ENCODE measurements at regions not wholly inside any gene's neighbourhood (a gene's known extent, or its start where the extent isn't known, plus 50 kb on each side); places are given as distances from the start of the nearest gene placed in this dataset.
"Not testable (repeated sequence)": the region's sequence is repeated elsewhere in the genome, so short reads cannot be mapped to it uniquely, and the experiment has no call there.

DNA sequence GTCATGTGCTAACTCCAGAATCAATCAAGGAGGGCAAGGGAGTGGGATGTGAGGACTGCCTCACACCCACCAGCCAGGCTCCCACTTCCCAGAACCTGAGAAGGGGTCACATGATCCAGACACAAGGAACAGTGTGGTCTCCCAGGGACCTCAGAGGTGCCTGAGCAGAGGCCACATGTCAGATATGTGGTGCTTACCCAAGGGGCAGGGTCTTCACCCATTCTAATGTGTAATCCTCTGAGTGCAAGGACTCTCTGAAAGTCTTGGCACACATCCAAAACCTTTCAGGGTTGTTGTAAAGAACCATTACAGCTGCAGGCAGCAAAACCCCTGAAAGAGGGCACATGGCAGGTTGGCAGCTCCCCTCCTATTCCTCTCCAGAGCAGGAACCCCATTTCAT, 656.6 kb downstream of the UQCRFS1 start:
- Histone ChIP-seq H3K4me3 (ENCODE audit: low read depth in 1 of 5, low read length in 5 of 5) (no peak overlapping the region), H3K9me3 (ENCODE audit: control insufficient read depth in 5 of 5, low read length in 5 of 5) (no peaks in the 10 kb centered on the region), H3K9ac (ENCODE audit: low read length in 5 of 5) (no peak overlapping the region), H3K27me3 (ENCODE audit: control insufficient read depth in 5 of 5, insufficient read depth in 4 of 5, low read length in 5 of 5) (peaks cover 0 to 4% (median 0%) of the 10 kb centered on the region in 5 donors), H3K36me3 (ENCODE audit: control insufficient read depth in 5 of 5, insufficient read depth in 5 of 5, low read length in 5 of 5) (no peaks in the 10 kb centered on the region), H3K4me1 (ENCODE audit: control insufficient read depth in 5 of 5, insufficient read depth in 5 of 5, low read length in 5 of 5) (no peaks in the 10 kb centered on the region), H3K27ac (ENCODE audit: low read depth, low read length) (no peak overlapping the region)

DNA sequence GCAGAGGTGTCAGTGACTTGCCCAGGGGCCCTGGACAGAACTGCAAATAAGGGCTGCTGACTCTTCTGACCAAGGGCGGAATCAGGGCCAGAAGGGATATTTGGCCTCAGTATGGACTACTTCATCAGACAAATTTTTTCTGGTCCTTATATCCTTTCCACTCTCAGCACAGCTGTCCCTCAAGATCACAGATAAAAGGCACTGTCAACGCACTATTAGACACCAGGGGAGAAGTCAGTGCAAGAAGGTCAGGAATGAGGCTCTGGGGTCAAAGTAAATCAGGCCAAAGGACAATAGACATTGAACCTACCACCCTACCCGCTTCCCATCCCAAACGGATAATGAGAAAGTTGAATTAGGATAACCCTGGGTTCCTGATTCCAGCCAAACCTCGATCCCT, 657.6 kb downstream of the UQCRFS1 start:
- H3K36me3 ChIP-seq (ENCODE audit: control insufficient read depth in 5 of 5, insufficient read depth in 5 of 5, low read length in 5 of 5), result no peaks in the 10 kb centered on the region
- H3K9ac ChIP-seq (ENCODE audit: low read length in 5 of 5), result no peak overlapping the region
- no peaks in the 10 kb centered on the region for H3K4me1 ChIP-seq (ENCODE audit: control insufficient read depth in 5 of 5, insufficient read depth in 5 of 5, low read length in 5 of 5)
- H3K27ac ChIP-seq (ENCODE audit: low read depth, low read length), result no peak overlapping the region
- peaks cover 0 to 4% (median 0%) of the 10 kb centered on the region in 5 donors for H3K27me3 ChIP-seq (ENCODE audit: control insufficient read depth in 5 of 5, insufficient read depth in 4 of 5, low read length in 5 of 5)
- no peak overlapping the region for H3K4me3 ChIP-seq (ENCODE audit: low read depth in 1 of 5, low read length in 5 of 5)
- H3K9me3 ChIP-seq (ENCODE audit: control insufficient read depth in 5 of 5, low read length in 5 of 5), result no peaks in the 10 kb centered on the region

DNA sequence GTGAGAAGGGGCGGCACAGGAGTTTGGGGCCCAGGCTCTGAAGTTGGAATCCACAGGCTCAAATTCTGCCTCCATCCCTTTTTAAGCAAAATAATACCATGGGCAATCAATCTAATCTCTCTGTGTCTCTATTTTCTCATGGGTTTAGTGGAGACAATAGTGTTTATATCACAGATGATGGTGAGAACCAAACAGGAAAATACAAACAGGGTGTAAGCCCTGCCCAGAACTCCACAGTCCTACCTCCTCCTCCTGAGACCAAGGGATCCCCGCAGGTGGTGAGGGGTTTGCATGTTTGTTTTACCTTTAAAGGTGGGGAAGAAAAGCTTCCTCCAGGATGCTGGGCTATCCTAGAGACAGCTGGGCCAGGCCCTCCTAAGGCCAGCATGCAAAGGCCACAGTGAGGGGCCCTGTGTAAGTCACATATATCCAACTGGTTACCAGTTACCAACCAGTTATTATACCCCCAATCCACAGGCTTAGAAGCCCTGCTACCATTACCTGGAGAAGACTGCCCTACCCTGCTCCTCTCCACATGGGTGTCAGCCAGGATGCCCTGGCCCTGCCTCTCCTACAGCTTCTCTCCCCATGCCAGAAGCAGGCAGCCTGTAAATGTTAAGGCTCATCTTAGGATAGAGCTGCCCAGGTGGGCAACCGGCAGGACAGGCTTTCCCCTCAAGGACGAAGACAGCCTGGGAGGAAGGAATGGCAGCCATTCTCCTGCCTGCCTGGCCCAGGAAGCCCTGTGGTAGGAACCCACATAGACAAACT, 658.4 kb downstream of the UQCRFS1 start:
- H3K9ac ChIP-seq (ENCODE audit: low read length in 5 of 5), result no peak overlapping the region
- H3K4me3 ChIP-seq (ENCODE audit: low read depth in 1 of 5, low read length in 5 of 5), result no peak overlapping the region
- no peaks in the 10 kb centered on the region for H3K9me3 ChIP-seq (ENCODE audit: control insufficient read depth in 5 of 5, low read length in 5 of 5)
- no peak overlapping the region for H3K27ac ChIP-seq (ENCODE audit: low read depth, low read length)
- H3K36me3 ChIP-seq (ENCODE audit: control insufficient read depth in 5 of 5, insufficient read depth in 5 of 5, low read length in 5 of 5), result no peaks in the 10 kb centered on the region
- H3K4me1 ChIP-seq (ENCODE audit: control insufficient read depth in 5 of 5, insufficient read depth in 5 of 5, low read length in 5 of 5), result no peaks in the 10 kb centered on the region
- H3K27me3 ChIP-seq (ENCODE audit: control insufficient read depth in 5 of 5, insufficient read depth in 4 of 5, low read length in 5 of 5), result peaks cover 0 to 4% (median 0%) of the 10 kb centered on the region in 5 donors

DNA sequence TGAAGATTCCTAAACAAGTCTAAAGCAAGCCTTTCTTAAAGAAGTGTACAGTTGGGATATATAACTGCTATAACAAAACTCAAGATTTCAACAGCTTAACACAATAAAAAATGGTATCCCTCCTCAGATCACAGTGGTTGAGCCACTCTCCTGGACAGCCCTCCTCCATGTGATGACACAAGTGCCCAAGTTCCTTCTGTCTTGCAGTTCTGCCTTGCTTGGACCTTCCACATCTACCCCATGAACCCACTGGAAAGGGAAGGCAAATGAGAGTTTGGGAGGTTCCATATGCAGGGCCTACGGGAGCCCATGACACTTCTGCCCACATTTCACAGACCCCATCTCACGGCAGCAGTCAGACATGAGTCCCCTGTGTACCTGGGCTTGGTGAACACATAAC, 659.2 kb downstream of the UQCRFS1 start:
- no peak overlapping the region for H3K9ac ChIP-seq (ENCODE audit: low read length in 5 of 5)
- H3K27ac ChIP-seq (ENCODE audit: low read depth, low read length), result no peak overlapping the region
- H3K36me3 ChIP-seq (ENCODE audit: control insufficient read depth in 5 of 5, insufficient read depth in 5 of 5, low read length in 5 of 5), result no peaks in the 10 kb centered on the region
- no peaks in the 10 kb centered on the region for H3K4me1 ChIP-seq (ENCODE audit: control insufficient read depth in 5 of 5, insufficient read depth in 5 of 5, low read length in 5 of 5)
- no peaks in the 10 kb centered on the region for H3K9me3 ChIP-seq (ENCODE audit: control insufficient read depth in 5 of 5, low read length in 5 of 5)
- no peak overlapping the region for H3K4me3 ChIP-seq (ENCODE audit: low read depth in 1 of 5, low read length in 5 of 5)
- peaks cover 0 to 4% (median 0%) of the 10 kb centered on the region in 5 donors for H3K27me3 ChIP-seq (ENCODE audit: control insufficient read depth in 5 of 5, insufficient read depth in 4 of 5, low read length in 5 of 5)

DNA sequence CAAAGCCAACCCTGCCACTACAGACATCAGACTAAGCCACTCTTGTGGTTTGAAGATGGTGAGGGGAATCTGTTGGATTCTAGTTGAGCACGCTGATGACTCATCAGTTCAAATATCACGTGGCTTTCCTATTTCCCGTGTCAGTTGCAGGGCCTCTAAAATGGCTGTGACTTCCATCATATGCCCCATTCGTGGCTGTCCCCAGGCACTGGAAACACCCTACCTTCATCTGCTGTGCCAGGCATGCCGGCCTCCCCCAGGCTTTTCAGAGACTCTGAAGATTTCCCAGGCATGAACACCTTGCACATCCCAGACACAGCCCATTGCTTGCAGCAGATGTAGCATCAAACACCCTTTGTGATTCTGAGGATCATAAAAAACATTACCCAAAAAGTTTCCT, 659.9 kb downstream of the UQCRFS1 start:
- Histone ChIP-seq H3K36me3 (ENCODE audit: control insufficient read depth in 5 of 5, insufficient read depth in 5 of 5, low read length in 5 of 5) (no peaks in the 10 kb centered on the region), H3K4me3 (ENCODE audit: low read depth in 1 of 5, low read length in 5 of 5) (no peak overlapping the region), H3K27me3 (ENCODE audit: control insufficient read depth in 5 of 5, insufficient read depth in 4 of 5, low read length in 5 of 5) (peaks cover 0 to 4% (median 0%) of the 10 kb centered on the region in 5 donors), H3K4me1 (ENCODE audit: control insufficient read depth in 5 of 5, insufficient read depth in 5 of 5, low read length in 5 of 5) (no peaks in the 10 kb centered on the region), H3K27ac (ENCODE audit: low read depth, low read length) (no peak overlapping the region), H3K9me3 (ENCODE audit: control insufficient read depth in 5 of 5, low read length in 5 of 5) (no peaks in the 10 kb centered on the region), H3K9ac (ENCODE audit: low read length in 5 of 5) (no peak overlapping the region)

DNA sequence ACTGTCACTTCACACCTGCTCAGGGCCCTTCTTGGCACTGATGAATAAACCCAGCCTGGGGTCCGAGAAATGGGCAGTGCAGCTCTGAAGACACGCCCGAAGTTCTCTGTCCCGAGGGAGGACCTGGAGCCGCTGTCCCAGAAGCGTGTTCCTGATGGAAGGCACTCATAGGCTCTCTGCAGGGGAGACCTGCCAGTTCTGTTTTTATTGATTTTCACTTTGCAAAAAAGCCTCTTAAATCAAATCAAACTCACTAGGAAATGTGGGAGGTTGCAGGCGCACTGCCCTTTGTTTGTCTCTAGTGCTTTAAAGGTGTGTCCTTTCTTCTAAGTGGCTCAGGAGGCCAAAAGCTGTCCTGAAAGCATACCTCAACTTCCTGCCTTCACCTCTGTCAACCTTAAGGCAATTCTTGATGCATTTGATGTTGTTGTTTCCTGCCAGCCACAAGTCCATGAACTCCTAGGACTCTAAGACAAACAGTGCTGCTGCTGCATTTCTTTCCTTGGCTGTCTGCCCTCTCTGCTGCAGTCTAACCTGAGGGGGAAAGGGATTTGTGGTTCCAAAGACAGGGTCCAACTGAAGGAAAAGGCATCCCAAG, 663.2 kb downstream of the UQCRFS1 start:
- no peaks in the 10 kb centered on the region for H3K9me3 ChIP-seq (ENCODE audit: control insufficient read depth in 5 of 5, low read length in 5 of 5)
- no peak overlapping the region for H3K4me3 ChIP-seq (ENCODE audit: low read depth in 1 of 5, low read length in 5 of 5)
- H3K4me1 ChIP-seq (ENCODE audit: control insufficient read depth in 5 of 5, insufficient read depth in 5 of 5, low read length in 5 of 5), result no peaks in the 10 kb centered on the region
- peaks cover 0 to 2% (median 0%) of the 10 kb centered on the region in 5 donors for H3K27me3 ChIP-seq (ENCODE audit: control insufficient read depth in 5 of 5, insufficient read depth in 4 of 5, low read length in 5 of 5)
- no peak overlapping the region for H3K27ac ChIP-seq (ENCODE audit: low read depth, low read length)
- H3K9ac ChIP-seq (ENCODE audit: low read length in 5 of 5), result no peak overlapping the region
- no peaks in the 10 kb centered on the region for H3K36me3 ChIP-seq (ENCODE audit: control insufficient read depth in 5 of 5, insufficient read depth in 5 of 5, low read length in 5 of 5)

DNA sequence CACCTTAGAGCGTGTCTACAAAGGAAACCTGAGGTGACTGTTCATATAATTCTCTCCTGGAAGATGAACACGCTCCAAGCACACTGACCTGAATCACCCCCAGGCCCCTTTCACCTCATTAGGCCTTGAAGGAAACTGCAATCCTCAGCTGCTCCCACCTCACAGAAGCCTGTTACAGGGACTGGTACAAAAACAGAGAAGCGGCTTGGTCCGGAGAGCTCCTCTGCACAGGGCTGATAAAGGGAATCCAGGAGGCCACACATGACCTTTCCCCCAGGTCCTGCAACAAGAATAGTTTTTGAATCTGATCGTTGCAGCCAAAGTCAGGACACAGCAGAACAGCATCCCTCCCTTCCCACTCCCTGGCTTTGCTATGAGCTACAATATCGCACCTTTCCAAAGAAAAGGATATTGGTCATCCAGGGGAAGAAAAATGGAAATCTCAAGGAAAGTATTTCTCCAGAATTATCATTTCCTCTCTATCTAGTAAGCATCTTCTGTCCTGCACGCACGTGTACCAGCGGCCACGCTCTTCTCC, 666.7 kb downstream of the UQCRFS1 start:
- Histone ChIP-seq H3K27me3 (ENCODE audit: control insufficient read depth in 5 of 5, insufficient read depth in 4 of 5, low read length in 5 of 5) (no peaks in the 10 kb centered on the region), H3K4me3 (ENCODE audit: low read depth in 1 of 5, low read length in 5 of 5) (no peak overlapping the region), H3K9ac (ENCODE audit: low read length in 5 of 5) (no peak overlapping the region), H3K36me3 (ENCODE audit: control insufficient read depth in 5 of 5, insufficient read depth in 5 of 5, low read length in 5 of 5) (no peaks in the 10 kb centered on the region), H3K9me3 (ENCODE audit: control insufficient read depth in 5 of 5, low read length in 5 of 5) (peaks cover 0 to 2% (median 0%) of the 10 kb centered on the region in 5 donors), H3K4me1 (ENCODE audit: control insufficient read depth in 5 of 5, insufficient read depth in 5 of 5, low read length in 5 of 5) (no peaks in the 10 kb centered on the region), H3K27ac (ENCODE audit: low read depth, low read length) (no peak overlapping the region)

DNA sequence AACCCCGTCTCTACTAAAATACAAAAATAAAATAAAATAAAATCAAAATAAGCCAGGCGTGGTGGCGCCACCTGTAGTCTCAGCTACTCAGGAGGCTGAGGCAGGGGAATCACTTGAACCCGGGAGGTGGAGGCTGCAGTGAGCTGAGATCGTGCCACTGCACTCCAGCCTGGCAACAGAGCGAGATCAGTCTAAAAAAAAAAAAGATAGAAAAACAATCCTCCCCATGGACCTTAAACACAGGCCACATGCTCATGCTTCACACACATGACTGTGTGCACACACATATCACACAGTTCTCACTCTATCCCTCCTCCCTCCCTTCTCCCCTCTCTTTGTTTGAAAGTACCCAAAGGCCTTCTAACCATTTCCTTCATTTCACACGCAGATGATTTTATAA, 667.6 kb downstream of the UQCRFS1 start:
- H3K4me1 ChIP-seq (ENCODE audit: control insufficient read depth in 5 of 5, insufficient read depth in 5 of 5, low read length in 5 of 5); H3K36me3 ChIP-seq (ENCODE audit: control insufficient read depth in 5 of 5, insufficient read depth in 5 of 5, low read length in 5 of 5); H3K9ac ChIP-seq (ENCODE audit: low read length in 5 of 5): not testable (repeated sequence)

DNA sequence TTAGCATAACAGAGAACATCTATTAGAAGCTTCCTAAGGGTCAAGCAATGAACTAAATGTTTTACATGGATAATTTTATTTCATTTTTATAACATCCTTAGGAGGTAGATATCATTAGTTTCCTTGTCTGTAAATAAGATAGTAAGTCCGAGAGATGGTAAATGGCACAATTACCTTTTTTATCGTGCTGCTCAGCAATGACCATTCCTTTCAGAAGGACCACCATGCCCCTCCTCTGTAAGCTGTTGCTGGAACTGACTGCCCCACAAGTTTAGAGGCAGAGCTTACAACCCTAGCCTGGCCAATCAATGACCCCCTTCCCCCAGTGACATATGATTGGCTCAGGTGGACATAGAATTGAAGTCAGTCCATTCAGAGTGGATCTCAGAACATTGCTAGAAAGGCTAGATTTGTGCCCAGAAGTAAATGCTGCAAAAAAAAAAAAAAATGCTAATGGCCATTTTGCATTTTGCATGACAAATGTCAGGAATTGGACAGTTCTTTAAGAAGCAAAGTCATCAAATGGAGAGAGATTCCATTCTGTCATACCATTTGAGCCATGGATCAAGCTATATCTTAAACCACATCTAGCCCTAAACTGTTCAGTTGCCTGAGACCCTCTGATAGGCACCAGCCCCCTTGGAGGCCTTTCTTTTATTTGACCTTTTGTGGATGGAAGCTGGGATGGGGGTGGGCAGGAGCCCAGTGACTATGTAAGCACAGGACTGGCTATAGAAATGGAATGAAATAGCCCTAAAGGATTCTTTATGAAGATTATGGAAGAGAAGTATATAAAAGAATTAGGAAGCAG, 668.3 kb downstream of the UQCRFS1 start:
- no peak overlapping the region for H3K9ac ChIP-seq (ENCODE audit: low read length in 5 of 5)
- H3K4me1 ChIP-seq (ENCODE audit: control insufficient read depth in 5 of 5, insufficient read depth in 5 of 5, low read length in 5 of 5), result no peaks in the 10 kb centered on the region
- H3K36me3 ChIP-seq (ENCODE audit: control insufficient read depth in 5 of 5, insufficient read depth in 5 of 5, low read length in 5 of 5), result no peaks in the 10 kb centered on the region
- no peak overlapping the region for H3K27ac ChIP-seq (ENCODE audit: low read depth, low read length)
- H3K9me3 ChIP-seq (ENCODE audit: control insufficient read depth in 5 of 5, low read length in 5 of 5), result peaks cover 0 to 2% (median 0%) of the 10 kb centered on the region in 5 donors
- H3K4me3 ChIP-seq (ENCODE audit: low read depth in 1 of 5, low read length in 5 of 5), result no peak overlapping the region
- no peaks in the 10 kb centered on the region for H3K27me3 ChIP-seq (ENCODE audit: control insufficient read depth in 5 of 5, insufficient read depth in 4 of 5, low read length in 5 of 5)

More for the DNA sequence above, 667.6 kb downstream of the UQCRFS1 start:
- not testable (repeated sequence) for H3K4me3 ChIP-seq (ENCODE audit: low read depth in 1 of 5, low read length in 5 of 5); H3K27ac ChIP-seq (ENCODE audit: low read depth, low read length); H3K27me3 ChIP-seq (ENCODE audit: control insufficient read depth in 5 of 5, insufficient read depth in 4 of 5, low read length in 5 of 5); H3K9me3 ChIP-seq (ENCODE audit: control insufficient read depth in 5 of 5, low read length in 5 of 5)
